ENCODE measurements at regions not wholly inside any gene's neighbourhood (a gene's known extent, or its start where the extent isn't known, plus 50 kb on each side); places are given as distances from the start of the nearest gene placed in this dataset.
"Not testable (repeated sequence)": the region's sequence is repeated elsewhere in the genome, so short reads cannot be mapped to it uniquely, and the experiment has no call there.

DNA sequence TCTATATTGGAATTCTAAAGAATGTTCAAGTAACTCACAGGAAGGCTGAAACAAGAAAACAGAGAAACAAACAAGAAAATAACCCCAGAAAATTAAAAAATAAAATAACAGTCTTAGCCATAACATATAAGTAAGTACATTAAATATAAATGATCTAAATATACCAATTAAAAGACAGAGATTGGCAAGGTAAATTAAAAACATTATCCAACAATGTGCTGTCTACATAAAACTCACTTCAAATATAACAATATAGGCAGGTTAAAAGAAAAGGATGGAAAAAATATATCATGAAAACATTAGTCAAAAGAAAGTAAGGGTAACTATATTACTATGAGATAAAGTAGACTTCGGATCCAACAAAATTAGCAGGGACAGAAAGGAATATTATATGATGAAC lies 98.1 kb upstream of the NANOS1 start:
- Mint-ChIP-seq H3K27me3 (peaks cover 40% of the 10 kb centered on the region), H3K9me3 (peaks cover 23% of the 10 kb centered on the region), H3K36me3 (ENCODE audit: insufficient read depth) (no peaks in the 10 kb centered on the region), H3K27ac (ENCODE audit: low read depth) (no peak overlapping the region), H3K4me1 (no peaks in the 10 kb centered on the region), H3K4me3 (no peak overlapping the region)
- ATAC-seq (replicated peaks; ENCODE audit: extremely low read depth, poor library complexity, severe bottlenecking), result no peak
- no peak for DNase-seq (ENCODE audit: low spot score in 2 of 2)

DNA sequence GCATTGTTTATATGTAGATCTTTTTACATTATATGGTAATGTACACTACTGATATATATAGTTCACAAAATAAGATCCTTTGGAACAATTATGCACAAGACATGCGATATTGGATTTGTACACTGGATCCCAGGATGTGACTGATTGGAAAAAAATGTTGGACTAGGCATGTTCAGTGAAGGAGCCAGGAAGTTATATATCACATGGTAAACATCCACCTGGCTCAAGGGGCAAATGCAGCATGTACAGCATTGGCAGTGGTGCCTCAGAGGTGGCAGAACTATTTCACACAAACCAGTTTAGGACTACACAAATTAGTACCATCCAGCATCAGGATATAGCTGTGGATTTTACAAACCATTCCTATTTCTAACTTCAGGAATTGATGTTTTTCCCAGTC lies 97.4 kb upstream of the NANOS1 start:
- ATAC-seq (replicated peaks; ENCODE audit: extremely low read depth, poor library complexity, severe bottlenecking); DNase-seq (ENCODE audit: low spot score in 2 of 2); H3K4me1 Mint-ChIP-seq; H3K27ac Mint-ChIP-seq (ENCODE audit: low read depth); H3K36me3 Mint-ChIP-seq (ENCODE audit: insufficient read depth); H3K4me3 Mint-ChIP-seq: not testable (repeated sequence)
- Mint-ChIP-seq H3K27me3 (peaks cover 40% of the 10 kb centered on the region), H3K9me3 (peaks cover 23% of the 10 kb centered on the region)

DNA sequence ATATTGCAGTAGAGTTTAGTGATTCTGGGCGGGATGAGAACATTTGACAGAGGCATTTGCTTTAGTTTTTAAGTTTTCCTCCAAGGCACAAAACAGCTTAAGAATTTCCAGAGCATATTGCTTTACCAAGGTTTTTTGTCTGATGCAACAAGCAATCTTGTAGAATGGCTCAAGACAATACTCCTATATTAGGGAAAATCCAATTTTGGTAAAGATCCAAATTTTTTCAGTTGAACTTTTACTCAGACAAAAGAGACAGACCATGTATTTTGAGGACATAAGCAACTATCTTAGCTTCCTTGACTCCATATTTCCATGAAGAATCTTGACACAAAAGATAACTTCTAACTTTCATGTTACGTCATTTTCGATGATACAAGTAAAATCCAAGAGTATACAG lies 92.3 kb upstream of the NANOS1 start:
- no peak for ATAC-seq (replicated peaks; ENCODE audit: extremely low read depth, poor library complexity, severe bottlenecking)
- Mint-ChIP-seq H3K9me3 (peaks cover 15% of the 10 kb centered on the region), H3K27ac (ENCODE audit: low read depth) (no peak overlapping the region), H3K4me3 (no peak overlapping the region), H3K4me1 (no peaks in the 10 kb centered on the region), H3K36me3 (ENCODE audit: insufficient read depth) (no peaks in the 10 kb centered on the region), H3K27me3 (peaks cover 54% of the 10 kb centered on the region)
- no peak for DNase-seq (ENCODE audit: low spot score in 2 of 2)

DNA sequence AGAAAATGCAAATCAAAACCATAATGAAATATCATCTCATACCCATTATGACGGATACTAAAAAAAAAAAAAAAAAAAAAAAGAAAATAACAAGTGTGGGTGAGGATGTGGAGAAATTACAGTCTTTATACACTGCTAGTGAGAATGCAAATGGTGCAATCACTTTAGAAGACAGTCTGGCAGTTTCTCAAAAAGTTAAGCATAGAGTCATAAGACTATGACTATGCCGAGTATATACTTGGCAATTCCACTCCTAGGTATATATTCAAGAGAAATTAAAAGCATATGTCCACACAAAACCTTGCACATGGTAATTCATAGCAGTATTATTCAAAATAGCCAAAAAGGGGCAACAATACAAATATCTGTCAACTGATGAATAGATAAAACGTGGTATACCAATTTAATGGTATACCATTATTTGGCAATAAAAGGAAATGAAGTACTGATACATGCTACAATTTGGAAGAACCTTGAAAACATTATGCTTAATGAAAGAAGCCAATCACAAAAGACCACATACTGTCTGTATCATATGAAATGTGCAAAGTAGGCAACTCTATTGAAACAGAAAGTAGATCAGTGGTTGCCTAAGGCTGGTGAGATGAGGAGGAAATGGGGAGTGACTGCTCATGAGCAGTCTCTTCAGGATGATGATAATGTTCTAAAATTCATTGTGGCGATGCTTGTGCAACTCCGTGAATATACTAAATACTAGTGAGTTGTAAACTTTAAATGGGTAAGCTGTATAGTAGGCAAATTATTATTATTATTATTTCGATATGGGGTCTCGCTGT lies 90.1 kb upstream of the NANOS1 start:
- ATAC-seq (replicated peaks; ENCODE audit: extremely low read depth, poor library complexity, severe bottlenecking), result no peak
- DNase-seq (ENCODE audit: low spot score in 2 of 2), result no peak
- H3K36me3 Mint-ChIP-seq (ENCODE audit: insufficient read depth), result no peaks in the 10 kb centered on the region
- H3K4me3 Mint-ChIP-seq, result no peak overlapping the region
- peaks cover 8% of the 10 kb centered on the region for H3K9me3 Mint-ChIP-seq
- no peak overlapping the region for H3K27ac Mint-ChIP-seq (ENCODE audit: low read depth)
- peaks cover 39% of the 10 kb centered on the region for H3K27me3 Mint-ChIP-seq
- H3K4me1 Mint-ChIP-seq, result no peaks in the 10 kb centered on the region

DNA sequence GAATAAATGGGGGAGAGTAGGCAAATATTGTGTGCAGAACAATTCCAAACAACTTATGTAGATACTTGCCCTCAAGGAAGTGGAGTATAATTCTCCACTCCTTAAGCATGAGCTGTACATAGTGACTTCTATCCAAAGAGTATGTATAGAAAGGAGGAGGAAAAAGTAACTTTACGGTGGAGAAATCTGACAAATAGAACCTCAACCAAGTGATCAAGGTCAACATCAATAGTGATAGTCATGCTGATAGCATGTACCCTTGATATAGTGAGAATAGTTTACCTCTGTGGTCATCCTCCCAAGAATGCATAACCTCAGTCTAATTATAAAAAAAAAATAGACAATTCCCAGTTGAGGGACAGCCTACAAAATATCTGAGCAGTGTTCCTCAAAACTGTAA lies 89.1 kb upstream of the NANOS1 start:
- peaks cover 8% of the 10 kb centered on the region for H3K9me3 Mint-ChIP-seq
- no peak for ATAC-seq (replicated peaks; ENCODE audit: extremely low read depth, poor library complexity, severe bottlenecking)
- no peaks in the 10 kb centered on the region for H3K4me1 Mint-ChIP-seq
- no peak overlapping the region for H3K27ac Mint-ChIP-seq (ENCODE audit: low read depth)
- H3K36me3 Mint-ChIP-seq (ENCODE audit: insufficient read depth), result no peaks in the 10 kb centered on the region
- DNase-seq (ENCODE audit: low spot score in 2 of 2), result no peak
- H3K4me3 Mint-ChIP-seq, result no peak overlapping the region
- peaks cover 39% of the 10 kb centered on the region for H3K27me3 Mint-ChIP-seq

DNA sequence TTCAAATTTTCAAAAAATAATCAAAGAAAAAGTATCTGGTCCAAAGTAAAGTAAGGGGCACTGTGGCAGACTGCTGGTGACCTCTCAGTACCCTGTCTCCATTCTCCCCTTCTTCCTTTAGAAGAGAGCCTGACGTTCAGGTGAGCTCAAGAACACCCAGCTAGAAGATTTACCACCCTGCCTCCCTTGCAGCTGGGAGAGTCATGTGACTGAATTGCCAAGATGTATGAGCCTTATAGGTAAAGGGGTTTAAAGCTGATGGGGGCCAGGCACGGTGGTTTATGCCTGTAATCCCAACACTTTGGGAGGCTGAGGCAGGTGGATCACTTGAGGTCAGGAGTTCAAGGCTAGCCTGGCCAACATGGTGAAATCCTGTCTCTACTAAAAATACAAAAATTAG lies 86.3 kb upstream of the NANOS1 start:
- no peak overlapping the region for H3K4me3 Mint-ChIP-seq
- H3K4me1 Mint-ChIP-seq, result no peaks in the 10 kb centered on the region
- peaks cover 8% of the 10 kb centered on the region for H3K9me3 Mint-ChIP-seq
- DNase-seq (ENCODE audit: low spot score in 2 of 2), result no peak
- H3K27ac Mint-ChIP-seq (ENCODE audit: low read depth), result no peak overlapping the region
- no peaks in the 10 kb centered on the region for H3K36me3 Mint-ChIP-seq (ENCODE audit: insufficient read depth)
- peaks cover 38% of the 10 kb centered on the region for H3K27me3 Mint-ChIP-seq
- ATAC-seq (replicated peaks; ENCODE audit: extremely low read depth, poor library complexity, severe bottlenecking), result no peak

DNA sequence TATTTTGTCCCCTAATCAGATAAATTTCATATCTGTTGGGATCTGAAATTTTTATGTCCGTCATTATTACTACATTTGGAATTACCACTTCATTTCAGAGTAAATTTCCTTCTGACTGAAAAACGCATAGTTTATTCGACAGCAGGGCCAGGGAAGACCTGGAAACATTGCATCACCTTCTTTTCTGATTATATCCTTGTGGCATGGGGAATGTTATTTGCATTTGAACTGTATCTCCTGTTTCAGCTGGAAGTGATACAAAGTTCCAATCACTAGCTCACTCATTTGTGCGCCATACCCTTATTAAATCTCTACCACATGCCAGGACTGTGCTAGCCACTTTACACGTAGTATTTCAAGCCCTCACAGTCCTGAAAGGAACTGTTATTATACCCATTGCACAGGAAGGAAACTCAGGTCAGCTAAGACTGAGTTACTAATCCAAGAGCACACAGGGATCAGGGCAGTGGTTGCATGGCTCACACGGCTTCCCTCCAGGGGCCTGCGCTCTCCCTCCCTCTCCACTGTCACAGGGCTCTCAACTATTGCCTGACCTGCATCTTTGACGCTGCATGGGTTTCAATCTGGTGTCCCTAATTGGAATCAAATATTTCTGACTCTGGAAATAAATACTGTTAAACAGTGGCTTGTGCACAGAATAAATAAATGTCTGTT lies 84.4 kb upstream of the NANOS1 start:
- H3K9me3 Mint-ChIP-seq, result peaks cover 8% of the 10 kb centered on the region

DNA sequence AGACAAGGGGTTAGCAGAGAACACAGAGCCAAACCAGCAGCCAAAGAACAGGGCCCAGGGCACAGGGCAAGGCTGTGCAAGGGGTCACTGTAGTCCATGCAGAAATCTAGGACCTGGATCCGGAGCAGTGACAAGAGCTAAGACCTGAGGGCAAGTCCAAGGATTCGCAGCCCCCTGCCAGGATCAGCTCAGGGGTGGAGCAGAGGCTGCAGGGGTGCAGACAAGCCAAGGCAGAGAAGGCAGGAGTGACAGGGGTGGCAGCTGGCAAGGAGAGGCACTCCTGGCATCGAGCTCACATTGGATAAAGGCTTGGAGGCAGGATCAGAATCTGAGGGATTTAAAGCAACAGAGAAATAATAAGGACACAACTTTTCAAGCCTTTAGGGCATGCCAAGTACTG lies 80.7 kb upstream of the NANOS1 start:
- Mint-ChIP-seq H3K36me3 (ENCODE audit: insufficient read depth) (no peaks in the 10 kb centered on the region), H3K27me3 (peaks cover 67% of the 10 kb centered on the region), H3K4me1 (no peaks in the 10 kb centered on the region), H3K9me3 (no peaks in the 10 kb centered on the region), H3K4me3 (no peak overlapping the region), H3K27ac (ENCODE audit: low read depth) (no peak overlapping the region)
- ATAC-seq (replicated peaks; ENCODE audit: extremely low read depth, poor library complexity, severe bottlenecking) (no peak), DNase-seq (ENCODE audit: low spot score in 2 of 2) (no peak)

More for the DNA sequence above, 84.4 kb upstream of the NANOS1 start:
- H3K4me3 Mint-ChIP-seq, result no peak overlapping the region
- DNase-seq (ENCODE audit: low spot score in 2 of 2) (no peak), ATAC-seq (replicated peaks; ENCODE audit: extremely low read depth, poor library complexity, severe bottlenecking) (no peak)
- no peaks in the 10 kb centered on the region for H3K4me1 Mint-ChIP-seq
- no peak overlapping the region for H3K27ac Mint-ChIP-seq (ENCODE audit: low read depth)
- H3K27me3 Mint-ChIP-seq, result peaks cover 52% of the 10 kb centered on the region
- no peaks in the 10 kb centered on the region for H3K36me3 Mint-ChIP-seq (ENCODE audit: insufficient read depth)

DNA sequence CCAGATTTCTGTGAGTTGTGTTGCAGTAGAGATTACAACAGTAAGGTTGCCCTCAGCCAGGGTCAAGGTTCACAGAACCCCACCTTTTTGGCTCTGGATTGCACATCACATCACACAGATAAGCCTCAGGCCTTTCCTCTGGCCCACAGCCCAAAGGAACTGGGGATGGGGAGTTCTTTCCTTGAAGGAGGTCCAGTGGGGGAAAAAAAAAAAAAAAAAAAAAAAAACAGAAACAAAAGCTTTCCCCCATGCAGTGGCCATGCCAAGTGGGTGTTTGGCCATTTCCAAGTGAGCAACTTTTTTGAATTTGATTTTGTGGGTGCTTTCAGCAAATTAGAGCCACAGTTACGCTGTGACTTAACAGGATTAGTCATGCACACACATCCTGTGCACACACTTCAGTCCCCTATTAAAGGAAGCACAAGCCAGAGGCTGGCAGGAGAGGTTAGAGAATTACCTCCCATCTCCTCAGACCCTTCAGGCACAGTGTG lies 79.3 kb upstream of the NANOS1 start:
- ATAC-seq (replicated peaks; ENCODE audit: extremely low read depth, poor library complexity, severe bottlenecking) (no peak), DNase-seq (ENCODE audit: low spot score in 2 of 2) (no peak)
- Mint-ChIP-seq H3K27me3 (peaks cover 68% of the 10 kb centered on the region), H3K4me1 (no peaks in the 10 kb centered on the region), H3K27ac (ENCODE audit: low read depth) (no peak overlapping the region), H3K9me3 (no peaks in the 10 kb centered on the region), H3K36me3 (ENCODE audit: insufficient read depth) (no peaks in the 10 kb centered on the region), H3K4me3 (no peak overlapping the region)

DNA sequence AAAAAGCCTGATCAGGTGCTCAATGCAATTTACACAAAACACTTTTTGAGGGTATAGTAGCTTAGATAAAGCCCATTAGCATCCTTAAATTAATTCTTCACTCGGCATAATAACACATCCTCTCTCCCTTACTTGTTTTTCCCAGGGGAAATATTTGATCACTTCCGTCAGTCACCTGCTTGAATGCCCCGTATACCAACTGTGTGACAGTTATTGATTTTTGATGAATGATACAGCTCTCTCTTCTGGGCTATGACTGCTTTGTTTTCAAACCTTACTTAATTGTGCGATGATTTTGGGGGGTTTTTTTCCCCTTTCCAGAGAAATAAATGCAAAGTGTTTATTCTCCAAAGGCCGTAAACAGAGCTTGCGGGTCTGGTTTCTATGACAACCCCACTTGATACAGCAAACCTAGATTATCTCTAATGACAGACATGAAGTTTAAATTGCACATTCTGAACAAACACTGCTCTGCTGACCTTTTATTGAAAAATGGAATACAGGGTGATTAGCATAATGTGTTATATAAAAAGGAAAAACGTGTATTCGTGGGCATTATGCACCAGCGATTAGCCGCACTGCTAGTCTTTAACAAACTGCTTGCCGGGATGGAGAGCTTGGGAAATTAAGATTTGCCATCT lies 78.4 kb upstream of the NANOS1 start:
- Mint-ChIP-seq H3K36me3 (ENCODE audit: insufficient read depth) (no peaks in the 10 kb centered on the region), H3K27me3 (peaks cover 59% of the 10 kb centered on the region), H3K27ac (ENCODE audit: low read depth) (no peak overlapping the region), H3K4me1 (no peaks in the 10 kb centered on the region), H3K4me3 (no peak overlapping the region), H3K9me3 (no peaks in the 10 kb centered on the region)
- ATAC-seq (replicated peaks; ENCODE audit: extremely low read depth, poor library complexity, severe bottlenecking) (no peak), DNase-seq (ENCODE audit: low spot score in 2 of 2) (no peak)

DNA sequence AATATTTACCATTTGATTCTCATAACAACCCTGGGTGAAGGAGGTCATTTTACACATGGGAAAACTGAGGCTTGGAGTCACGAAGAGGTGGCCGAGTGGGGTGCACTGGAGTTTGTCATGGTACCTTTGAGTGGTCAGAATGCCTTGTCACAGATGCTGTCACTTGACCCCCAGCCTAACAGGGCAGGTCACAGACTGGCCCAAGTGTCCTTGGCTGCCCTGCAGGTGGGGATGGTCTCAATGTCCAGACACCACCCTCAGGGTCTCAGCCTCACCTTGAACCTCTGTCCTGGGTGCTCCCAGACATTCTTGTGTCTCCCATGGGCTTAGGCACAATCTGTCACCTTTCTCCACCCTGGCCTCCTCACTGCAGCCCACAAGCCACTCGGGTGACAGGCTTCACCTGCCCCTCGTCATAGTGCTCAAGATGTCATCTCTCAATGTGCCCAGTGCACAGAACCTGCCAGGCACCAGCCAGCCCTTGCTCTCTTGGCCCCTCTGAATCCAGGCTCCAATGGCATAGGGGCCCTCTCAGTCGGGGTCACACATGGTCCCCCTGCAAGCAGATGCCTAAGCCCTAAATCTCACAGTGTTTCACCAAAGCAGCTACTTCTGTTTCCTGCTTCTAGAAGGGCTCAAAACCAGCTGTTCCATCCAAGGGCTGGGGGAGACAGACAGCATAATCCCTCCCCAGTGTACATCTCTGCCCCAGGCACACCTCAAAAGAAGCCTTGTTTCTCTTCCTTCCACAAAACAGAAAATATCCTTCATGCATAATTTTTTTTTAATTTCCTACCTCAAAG lies 76.8 kb upstream of the NANOS1 start:
- Mint-ChIP-seq H3K9me3 (no peaks in the 10 kb centered on the region), H3K4me1 (no peaks in the 10 kb centered on the region), H3K27me3 (peaks cover 59% of the 10 kb centered on the region), H3K36me3 (ENCODE audit: insufficient read depth) (no peaks in the 10 kb centered on the region), H3K27ac (ENCODE audit: low read depth) (no peak overlapping the region), H3K4me3 (no peak overlapping the region)
- DNase-seq (ENCODE audit: low spot score in 2 of 2), result no peak
- ATAC-seq (replicated peaks; ENCODE audit: extremely low read depth, poor library complexity, severe bottlenecking), result no peak

DNA sequence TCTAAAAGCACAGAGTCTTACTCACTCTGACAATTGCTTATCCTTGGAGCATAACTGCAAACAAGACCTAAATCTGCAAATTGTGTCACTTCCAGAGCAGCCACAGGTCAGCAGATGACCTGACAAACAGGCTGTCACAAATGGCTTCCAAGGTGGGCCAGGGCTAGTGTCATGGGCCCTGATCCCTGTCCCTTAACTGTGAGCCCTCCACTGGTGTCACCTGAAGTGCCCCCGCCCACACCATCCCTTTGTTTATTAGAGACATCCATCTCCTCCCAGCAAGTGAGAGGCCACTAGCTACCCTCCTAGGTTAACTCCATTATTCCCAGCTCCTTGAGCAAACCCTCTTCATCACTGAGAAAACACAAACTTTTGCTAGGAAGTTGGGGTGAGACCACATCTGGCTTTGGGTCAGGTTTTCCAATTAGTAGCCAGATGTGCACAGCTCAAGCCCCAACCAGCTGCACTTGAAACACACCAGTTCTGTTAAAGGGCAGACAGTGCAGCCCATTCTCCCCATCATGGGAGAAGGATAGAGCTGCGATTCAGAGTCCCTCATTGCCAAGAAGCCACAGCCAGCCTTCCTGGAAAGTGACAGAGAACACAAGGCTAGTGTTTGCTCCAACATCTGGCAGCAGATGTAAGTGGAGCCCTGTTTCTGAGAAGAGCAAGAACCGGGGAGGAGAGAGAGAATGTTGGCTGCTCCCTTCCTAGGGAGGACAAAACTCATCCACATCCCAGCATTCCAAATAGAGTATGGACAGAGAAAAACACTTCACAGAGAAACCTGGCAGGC lies 75.7 kb upstream of the NANOS1 start:
- ATAC-seq (replicated peaks; ENCODE audit: extremely low read depth, poor library complexity, severe bottlenecking) (no peak), DNase-seq (ENCODE audit: low spot score in 2 of 2) (peak in 1 of 2 donors; percentile 1)
- H3K27ac Mint-ChIP-seq (ENCODE audit: low read depth), result no peak overlapping the region
- H3K36me3 Mint-ChIP-seq (ENCODE audit: insufficient read depth), result no peaks in the 10 kb centered on the region
- no peaks in the 10 kb centered on the region for H3K9me3 Mint-ChIP-seq
- H3K4me1 Mint-ChIP-seq, result no peaks in the 10 kb centered on the region
- H3K27me3 Mint-ChIP-seq, result peaks cover 51% of the 10 kb centered on the region
- no peak overlapping the region for H3K4me3 Mint-ChIP-seq

All from central memory CD8-positive, alpha-beta T cell (primary cell).